NCI-H2107 treated with DMSO at 0.1 percent for 48 hours (cell line): ENCODE measurements at regions not wholly inside any gene's neighbourhood (a gene's known extent, or its start where the extent isn't known, plus 50 kb on each side); places are given as distances from the start of the nearest gene placed in this dataset.
"Not testable (repeated sequence)": the region's sequence is repeated elsewhere in the genome, so short reads cannot be mapped to it uniquely, and the experiment has no call there.

Experiments used
- DNase-seq: peaks from one replicate; lab custom pipeline; 2025; ENCODE audit not compliant: unreplicated experiment; lab: John Stamatoyannopoulos, UW

DNA sequence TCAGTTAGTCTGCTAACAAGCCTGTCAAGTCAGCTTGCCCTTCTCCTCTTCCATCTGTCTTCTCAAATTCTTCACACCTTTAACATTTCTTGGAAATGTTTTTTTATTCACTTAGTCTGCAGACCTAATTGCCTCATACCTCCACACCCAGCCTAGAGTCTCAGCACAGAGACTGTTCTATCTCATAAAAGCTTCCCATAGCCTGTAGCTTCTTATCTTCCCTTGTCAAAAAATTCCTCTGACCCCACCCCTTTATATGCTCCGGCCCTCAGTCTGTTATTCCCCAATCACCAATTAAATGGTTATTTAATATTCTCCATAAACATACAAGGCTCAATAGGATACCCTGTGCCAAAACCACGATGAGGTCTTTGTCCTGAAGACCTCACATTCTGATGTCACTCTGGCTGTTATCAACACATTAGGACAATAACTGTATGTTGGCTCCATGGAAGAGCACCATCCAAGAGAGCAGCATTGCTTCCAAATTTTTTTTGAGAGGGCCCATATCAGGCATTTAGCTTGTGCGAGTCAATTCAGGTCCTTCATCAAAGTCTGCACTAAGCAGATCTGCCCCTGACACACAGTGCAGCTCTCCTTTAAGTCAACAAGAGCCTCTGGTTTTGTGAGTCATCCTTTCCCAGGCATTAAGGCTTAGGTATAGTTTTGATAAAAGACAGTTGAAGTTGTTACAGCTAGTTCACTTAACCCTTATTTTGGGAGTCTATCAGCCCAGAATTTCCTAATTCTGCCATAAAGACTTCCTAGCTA lies 83.2 kb upstream of the TBX18 start:
- no peak for DNase-seq

DNA sequence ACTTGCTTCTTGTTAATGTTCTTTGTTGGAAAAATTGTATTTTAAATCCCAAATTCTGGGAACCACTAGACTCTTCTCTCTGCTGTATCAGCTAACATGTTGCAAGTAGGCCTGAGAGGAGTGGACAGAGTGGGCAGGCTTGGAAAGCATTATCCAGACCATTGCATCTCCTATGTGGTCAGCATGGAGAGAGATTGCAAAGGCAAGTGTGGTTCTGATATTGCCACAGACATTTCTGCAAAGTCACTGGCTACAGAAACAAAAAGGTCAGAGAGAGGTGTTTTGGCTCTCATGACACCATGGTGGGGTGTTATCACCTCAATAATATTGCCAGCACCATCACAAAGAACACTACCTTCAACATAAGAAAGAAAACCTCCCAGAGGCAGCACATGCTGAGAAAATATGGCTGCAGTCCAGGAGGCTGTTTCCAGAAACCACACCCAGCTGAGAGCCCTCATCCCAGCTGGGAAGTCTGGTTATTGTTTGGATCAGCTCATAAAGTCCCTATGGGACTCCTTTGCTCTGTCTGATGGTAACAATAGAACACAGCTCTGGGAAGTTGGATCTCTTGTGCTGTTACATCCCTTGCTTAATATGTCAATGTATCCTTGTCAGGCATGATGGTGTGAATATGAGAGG lies 78.2 kb upstream of the TBX18 start:
- no peak for DNase-seq

DNA sequence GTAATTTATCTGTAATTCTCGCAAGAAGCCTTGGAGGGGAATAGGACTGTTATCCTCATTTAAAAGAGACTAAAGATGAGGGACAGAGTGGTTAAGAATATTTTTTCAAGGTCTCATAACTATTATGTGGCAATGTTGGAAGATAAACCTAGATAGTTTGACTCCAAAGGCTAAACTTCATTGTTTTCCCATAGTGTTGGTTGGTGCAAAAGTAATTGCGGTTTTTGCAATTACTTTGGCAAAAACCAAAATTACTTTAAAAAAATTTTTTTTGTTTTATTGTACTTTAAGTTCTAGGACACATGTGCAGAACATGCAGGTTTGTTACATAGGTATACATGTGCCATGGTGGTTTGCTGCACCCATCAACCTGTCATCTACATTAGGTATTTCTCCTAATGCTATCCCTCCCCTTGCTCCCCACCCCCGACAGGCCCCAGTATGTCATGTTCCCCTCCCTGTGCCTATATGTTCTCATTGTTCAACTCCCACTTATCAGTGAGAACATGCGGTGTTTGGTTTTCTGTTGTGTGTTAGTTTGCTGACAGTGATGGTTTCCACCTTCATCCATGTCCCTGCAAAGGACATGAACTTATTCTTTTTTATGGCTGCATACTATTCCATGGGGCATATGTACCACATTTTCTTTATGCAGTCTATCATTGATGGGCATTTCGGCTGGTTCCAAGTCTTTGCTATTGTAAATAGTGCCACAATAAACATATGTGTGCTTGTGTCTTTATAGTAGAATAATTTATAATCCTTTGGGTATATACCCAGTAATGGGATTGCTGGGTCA lies 72.9 kb upstream of the TBX18 start:
- not testable (repeated sequence) for DNase-seq

DNA sequence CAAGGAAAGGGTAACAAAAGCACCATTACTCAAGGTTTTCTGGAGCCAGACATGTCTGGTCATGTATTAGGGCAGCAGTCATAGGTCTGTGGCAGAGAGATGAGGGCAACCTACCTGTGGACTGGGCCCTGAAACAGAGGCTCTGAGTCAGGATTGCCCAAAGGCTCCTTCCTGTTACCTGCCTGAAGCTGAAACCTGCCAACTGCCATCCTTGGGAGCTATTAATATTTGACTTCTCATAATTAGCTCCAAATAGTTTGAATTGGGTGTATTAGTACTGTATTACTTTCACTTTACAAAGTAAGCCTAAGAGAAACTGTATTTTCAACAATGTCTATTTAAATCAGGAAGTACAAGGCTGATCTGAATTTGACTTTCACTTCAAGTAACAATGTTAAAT lies 72.0 kb upstream of the TBX18 start:
- DNase-seq = no peak

DNA sequence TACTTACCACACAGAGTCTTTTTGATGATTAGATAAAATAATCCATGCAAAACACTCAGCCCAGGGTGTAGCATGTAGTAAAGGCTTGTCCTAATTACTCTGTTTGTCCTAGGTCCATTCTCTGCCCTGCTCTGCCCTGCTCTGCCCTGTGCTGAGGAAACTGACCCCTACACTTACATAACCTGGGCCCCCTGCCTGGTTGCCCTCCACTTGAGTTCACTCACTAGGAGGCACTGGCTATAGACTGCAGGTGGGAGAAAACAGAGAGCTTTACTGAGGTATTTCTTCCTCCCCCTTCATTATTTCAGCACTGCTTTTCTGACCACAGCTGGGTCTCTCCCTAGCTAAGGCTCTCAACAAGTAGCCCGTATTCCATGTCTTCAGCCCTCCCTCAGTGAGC lies 70.9 kb upstream of the TBX18 start:
- no peak for DNase-seq

DNA sequence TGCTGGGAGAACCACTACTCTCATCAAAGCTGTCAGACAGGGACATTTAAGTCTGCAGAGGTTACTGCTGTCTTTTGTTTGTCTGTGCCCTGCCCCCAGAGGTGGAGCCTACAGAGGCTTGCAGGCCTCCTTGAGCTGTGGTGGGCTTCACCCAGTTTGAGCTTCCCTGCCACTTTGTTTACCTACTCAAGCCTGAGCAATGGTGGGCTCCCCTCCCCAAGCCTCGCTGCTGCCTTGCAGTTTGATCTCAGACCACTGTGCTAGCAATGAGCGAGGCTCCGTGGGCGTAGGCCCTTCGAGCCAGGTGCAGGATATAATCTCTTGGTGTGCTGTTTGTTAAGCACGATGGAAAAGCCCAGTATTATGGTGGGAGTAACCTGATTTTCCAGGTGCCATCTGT lies 67.5 kb upstream of the TBX18 start:
- not testable (repeated sequence) for DNase-seq

DNA sequence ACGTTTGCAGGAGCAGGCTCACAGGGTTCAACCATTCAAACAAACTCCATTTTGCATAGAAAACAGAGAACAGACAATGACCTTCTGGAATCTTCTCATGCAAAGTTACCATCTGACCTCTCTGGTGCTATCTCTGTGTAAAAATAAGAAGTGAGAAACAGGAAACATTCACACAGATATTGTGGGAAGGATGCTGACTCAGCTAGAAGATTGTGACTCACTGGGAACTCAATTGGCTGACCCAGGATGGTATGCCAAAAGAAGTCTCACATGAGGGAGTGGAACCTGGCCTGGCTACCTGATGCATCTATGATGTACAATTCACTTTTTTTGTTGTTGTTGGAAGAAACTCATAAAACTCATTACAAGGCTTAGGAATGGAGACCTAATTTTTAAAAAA lies 61.1 kb upstream of the TBX18 start:
- DNase-seq = no peak

DNA sequence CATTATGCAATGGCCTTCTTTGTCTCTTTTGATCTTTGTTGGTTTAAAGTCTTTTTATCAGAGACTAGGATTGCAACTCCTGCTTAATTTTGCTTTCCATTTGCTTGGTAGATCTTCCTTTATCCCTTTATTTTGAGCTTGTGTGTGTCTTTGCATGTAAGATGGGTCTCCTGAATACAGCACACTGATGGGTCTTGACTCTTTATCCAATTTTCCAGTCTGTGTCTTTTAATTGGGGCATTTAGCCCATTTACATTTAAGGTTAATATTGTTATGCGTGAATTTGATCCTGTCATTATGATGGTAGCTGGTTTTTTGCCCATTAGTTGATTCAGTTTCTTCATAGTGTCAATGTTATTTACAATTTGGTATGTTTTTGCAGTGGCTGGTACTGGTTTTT lies 56.9 kb upstream of the TBX18 start:
- not testable (repeated sequence) for DNase-seq

DNA sequence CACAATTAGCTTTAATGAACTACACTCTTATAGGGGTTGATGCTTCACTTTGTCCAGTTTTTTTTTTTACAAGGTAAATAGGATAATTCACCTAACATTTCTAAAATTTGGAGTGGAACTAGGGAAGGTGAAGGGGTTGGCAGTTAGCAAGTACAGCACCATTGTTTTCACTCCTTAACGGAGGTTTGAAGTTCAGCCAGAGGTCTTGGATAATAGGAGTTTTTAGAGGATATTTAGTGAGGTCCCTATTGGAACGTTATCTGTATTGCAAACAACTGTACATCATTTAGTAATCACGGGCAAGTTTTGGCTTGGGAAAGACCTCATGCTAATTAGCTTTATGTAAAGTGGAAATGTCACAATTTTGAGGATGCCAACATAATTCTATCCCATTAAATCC lies 52.3 kb upstream of the TBX18 start:
- no peak for DNase-seq

DNA sequence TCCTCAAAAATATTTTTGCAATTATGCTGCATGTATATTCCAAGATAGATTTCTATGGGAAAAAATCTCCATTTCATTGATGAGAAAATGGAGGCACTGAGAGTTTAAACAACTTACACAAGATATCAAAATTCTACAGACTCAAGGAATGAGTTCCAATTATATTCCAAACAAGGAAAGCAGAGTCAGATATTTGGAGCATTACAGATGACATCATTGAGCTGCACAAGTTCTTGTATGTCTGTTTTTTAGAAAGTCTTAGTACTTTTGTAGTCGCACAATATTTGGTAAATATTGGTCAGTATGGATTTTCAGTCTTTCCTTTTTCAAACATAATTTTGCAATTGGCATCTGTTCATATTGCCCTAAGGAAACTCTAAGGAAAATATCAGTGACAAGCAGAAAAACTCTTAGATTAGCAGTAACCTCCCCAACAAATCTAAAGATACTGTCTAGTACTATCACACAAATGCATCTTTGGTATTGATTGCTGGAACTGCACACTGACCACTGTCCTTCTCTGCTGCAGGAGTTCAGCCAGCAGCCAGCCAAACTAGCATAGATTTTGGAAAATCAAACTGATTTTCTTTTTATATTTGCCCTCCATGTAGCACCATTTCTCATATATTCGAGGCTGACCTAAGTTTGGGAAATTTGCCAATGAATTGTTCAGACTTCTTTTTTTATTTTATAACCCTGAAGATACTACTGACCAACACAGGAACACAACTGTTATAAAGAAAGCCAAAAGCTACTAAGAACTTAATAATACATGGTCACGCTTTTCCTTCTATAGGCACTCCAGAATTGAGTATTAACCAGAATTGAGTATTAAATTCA lies 51.7 kb upstream of the TBX18 start:
- DNase-seq = no peak
